ENCODE measurements at regions not wholly inside any gene's neighbourhood (a gene's known extent, or its start where the extent isn't known, plus 50 kb on each side); places are given as distances from the start of the nearest gene placed in this dataset.

GRCh38 chr20:50245498-50246366 lies 55.1 kb downstream of the CEBPB start:
- Histone ChIP-seq H3K9me3 (no peaks in the 10 kb centered on the region), H3K36me3 (no peaks in the 10 kb centered on the region), H3K27ac (peak overlapping the region; percentile 77 to 85 (median 80)), H3K4me1 (peaks cover 27 to 77% (median 50%) of the 10 kb centered on the region in 3 donors), H3K4me3 (no peak overlapping the region), H3K27me3 (no peaks in the 10 kb centered on the region)
- WGBS, 2 donors: 56 to 61% methylated on average over 12 to 14 of the region's 14 CpGs
- intact Hi-C loops (cut with DNase I): no loop called here
- DNase-seq: no peak
- TF ChIP-seq, protein P1, sequence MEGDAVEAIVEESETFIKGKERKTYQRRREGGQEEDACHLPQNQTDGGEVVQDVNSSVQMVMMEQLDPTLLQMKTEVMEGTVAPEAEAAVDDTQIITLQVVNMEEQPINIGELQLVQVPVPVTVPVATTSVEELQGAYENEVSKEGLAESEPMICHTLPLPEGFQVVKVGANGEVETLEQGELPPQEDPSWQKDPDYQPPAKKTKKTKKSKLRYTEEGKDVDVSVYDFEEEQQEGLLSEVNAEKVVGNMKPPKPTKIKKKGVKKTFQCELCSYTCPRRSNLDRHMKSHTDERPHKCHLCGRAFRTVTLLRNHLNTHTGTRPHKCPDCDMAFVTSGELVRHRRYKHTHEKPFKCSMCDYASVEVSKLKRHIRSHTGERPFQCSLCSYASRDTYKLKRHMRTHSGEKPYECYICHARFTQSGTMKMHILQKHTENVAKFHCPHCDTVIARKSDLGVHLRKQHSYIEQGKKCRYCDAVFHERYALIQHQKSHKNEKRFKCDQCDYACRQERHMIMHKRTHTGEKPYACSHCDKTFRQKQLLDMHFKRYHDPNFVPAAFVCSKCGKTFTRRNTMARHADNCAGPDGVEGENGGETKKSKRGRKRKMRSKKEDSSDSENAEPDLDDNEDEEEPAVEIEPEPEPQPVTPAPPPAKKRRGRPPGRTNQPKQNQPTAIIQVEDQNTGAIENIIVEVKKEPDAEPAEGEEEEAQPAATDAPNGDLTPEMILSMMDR (IDR thresholded peaks at IDR 0.05): no peak

GRCh38 chr20:50246367-50247195 lies 56.0 kb downstream of the CEBPB start:
- TF ChIP-seq, protein P1 (IDR thresholded peaks at IDR 0.05): no peak
- no peak for TF ChIP-seq POLR2A (IDR thresholded peaks at IDR 0.05)
- DNase-seq: no peak
- intact Hi-C loops (cut with DNase I): no loop called here
- no peak overlapping the region for H3K4me3 ChIP-seq
- peaks cover 27 to 77% (median 50%) of the 10 kb centered on the region in 3 donors for H3K4me1 ChIP-seq
- no peaks in the 10 kb centered on the region for H3K9me3 ChIP-seq
- WGBS, 2 donors: 33 to 61% methylated on average over 2 to 11 of the region's 17 CpGs
- no peaks in the 10 kb centered on the region for H3K36me3 ChIP-seq
- no peaks in the 10 kb centered on the region for H3K27me3 ChIP-seq
- H3K27ac ChIP-seq: peak overlapping the region; percentile 77 to 85 (median 80)

GRCh38 chr20:50247196-50248094 lies 56.8 kb downstream of the CEBPB start:
- Histone ChIP-seq H3K9me3 (no peaks in the 10 kb centered on the region), H3K27me3 (no peaks in the 10 kb centered on the region), H3K27ac (peak overlapping the region; percentile 77 to 85 (median 80)), H3K4me1 (peaks cover 27 to 77% (median 50%) of the 10 kb centered on the region in 3 donors), H3K36me3 (no peaks in the 10 kb centered on the region), H3K4me3 (no peak overlapping the region)
- TF ChIP-seq, protein P1 (IDR thresholded peaks at IDR 0.05): no peak
- no peak for TF ChIP-seq POLR2A (IDR thresholded peaks at IDR 0.05)
- DNase-seq: no peak
- WGBS, 2 donors: 79 to 82% methylated on average over 6 to 9 of the region's 9 CpGs
- intact Hi-C loops (cut with DNase I): no loop called here

- Histone ChIP-seq H3K9me3 (no peaks in the 10 kb centered on the region), H3K4me1 (peaks cover 22 to 70% (median 48%) of the 10 kb centered on the region in 3 donors)
Measured at GRCh38 chr20:50248104-50248641, 57.5 kb downstream of the CEBPB start.

More at GRCh38 chr20:50248104-50248641, 57.5 kb downstream of the CEBPB start:
- Histone ChIP-seq H3K27me3 (no peaks in the 10 kb centered on the region), H3K36me3 (no peaks in the 10 kb centered on the region), H3K4me3 (no peak overlapping the region), H3K27ac (peak overlapping the region in 3 of 4 donors; percentile 11 to 85 (median 80))
- DNase-seq: no peak
- intact Hi-C loops (cut with DNase I): no loop called here
- TF ChIP-seq POLR2A (IDR thresholded peaks at IDR 0.05): no peak
- TF ChIP-seq, protein P1 (IDR thresholded peaks at IDR 0.05): no peak
- WGBS, 2 donors: 49 to 79% methylated on average over 5 to 9 of the region's 17 CpGs
